ENCODE measurements at regions not wholly inside any gene's neighbourhood (a gene's known extent, or its start where the extent isn't known, plus 50 kb on each side); places are given as distances from the start of the nearest gene placed in this dataset.

- no peak overlapping the region for H3K27ac ChIP-seq
- no peak for TF ChIP-seq CTCF (conservative IDR thresholded peaks at IDR 0.05)
These were observed 434.7 kb upstream of the ADGRL4 start for GRCh38 chr1:79441238-79441637.

- H3K27ac ChIP-seq, result no peak overlapping the region
These were observed 431.0 kb upstream of the ADGRL4 start for GRCh38 chr1:79437540-79437939.

GRCh38 chr1:79431340-79431739 is 424.8 kb upstream of the ADGRL4 start:
- H3K27ac ChIP-seq, result no peak overlapping the region
- TF ChIP-seq CTCF (conservative IDR thresholded peaks at IDR 0.05), result no peak

More at GRCh38 chr1:79437540-79437939, 431.0 kb upstream of the ADGRL4 start:
- TF ChIP-seq CTCF (conservative IDR thresholded peaks at IDR 0.05), result no peak

GRCh38 chr1:79430437-79430836 is 423.9 kb upstream of the ADGRL4 start:
- no peak for TF ChIP-seq CTCF (conservative IDR thresholded peaks at IDR 0.05)
- H3K27ac ChIP-seq, result no peak overlapping the region

- TF ChIP-seq CTCF (conservative IDR thresholded peaks at IDR 0.05), result no peak
- H3K27ac ChIP-seq, result no peak overlapping the region
These were observed 416.2 kb upstream of the ADGRL4 start for GRCh38 chr1:79422726-79423125.

GRCh38 chr1:79398501-79398900 is 392.0 kb upstream of the ADGRL4 start:
- no peak for TF ChIP-seq CTCF (conservative IDR thresholded peaks at IDR 0.05)
- no peak overlapping the region for H3K27ac ChIP-seq

GRCh38 chr1:79396901-79397300 is 390.4 kb upstream of the ADGRL4 start:
- no peak for TF ChIP-seq CTCF (conservative IDR thresholded peaks at IDR 0.05)
- H3K27ac ChIP-seq, result no peak overlapping the region
